ENCODE measurements at regions not wholly inside any gene's neighbourhood (a gene's known extent, or its start where the extent isn't known, plus 50 kb on each side); places are given as distances from the start of the nearest gene placed in this dataset.

DNA sequence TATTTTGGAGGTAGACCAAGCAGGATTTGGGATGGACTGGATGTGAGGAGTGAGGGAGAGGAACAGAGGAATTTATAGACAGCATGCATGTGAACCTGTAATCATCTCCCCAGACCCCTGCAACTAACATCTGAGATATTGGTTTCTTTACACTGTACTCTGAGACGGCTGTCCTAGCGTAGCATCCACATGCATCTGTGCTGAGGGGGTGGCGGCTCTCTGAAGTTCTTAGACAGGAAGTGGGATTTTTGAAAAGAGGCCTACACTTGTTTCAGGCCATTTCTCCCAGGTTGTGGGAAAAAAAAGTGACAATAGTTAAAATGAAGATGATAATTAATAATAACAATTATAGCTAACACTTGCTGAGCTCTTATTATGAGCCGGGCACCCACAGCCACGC, 150.2 kb upstream of the GATA6 start:
- Histone ChIP-seq H2AFZ (ENCODE audit: low read depth, low read length) (no peak overlapping the region), H3K27ac (ENCODE audit: insufficient read depth, low read depth, low read length) (no peak overlapping the region), H3K4me2 (ENCODE audit: insufficient read depth, low read length) (no peak overlapping the region), H3K9me3 (replicated peaks; ENCODE audit: control insufficient read depth, insufficient read depth, low read length) (no peaks in the 10 kb centered on the region), H3K27me3 (ENCODE audit: control insufficient read depth in 2 of 2, insufficient read depth in 2 of 2, low read length in 2 of 2) (no peaks in the 10 kb centered on the region), H3K9me1 (replicated peaks; ENCODE audit: control insufficient read depth, extremely low read depth, insufficient read depth, low read length) (no peaks in the 10 kb centered on the region), H4K20me1 (replicated peaks; ENCODE audit: control insufficient read depth, extremely low read depth, insufficient read depth, low read length) (no peaks in the 10 kb centered on the region), H3K36me3 (ENCODE audit: control insufficient read depth in 2 of 2, extremely low read depth in 1 of 2, insufficient read depth in 2 of 2, low read length in 2 of 2) (no peaks in the 10 kb centered on the region), H3K4me1 (ENCODE audit: control insufficient read depth, extremely low read depth, insufficient read depth, low read length) (no peaks in the 10 kb centered on the region), H3K4me3 (replicated peaks in 1 of 3; ENCODE audit: insufficient read depth in 1 of 3, low read depth in 1 of 3, low read length in 3 of 3) (no peak overlapping the region), H3K9ac (replicated peaks; ENCODE audit: extremely low read depth, insufficient read depth, low read length) (no peak overlapping the region), H3K79me2 (ENCODE audit: control insufficient read depth, insufficient read depth, low read length) (no peaks in the 10 kb centered on the region)
- ChIA-PET CTCF (no interaction called here), POLR2A (no interaction called here)
- DNase-seq (ENCODE audit: low read depth, low spot score), result no peak
- dilution Hi-C loops (cut with MboI; ENCODE audit: extremely low pct_ligation_motif_present, low sequenced_read_pairs), result no loop called here
- FAIRE-seq, result no peak
- no peak for TF ChIP-seq GATA2 (IDR thresholded peaks at IDR 0.05; ENCODE audit: insufficient read depth, insufficient read length, low read depth, low read length)
- no peak for TF ChIP-seq POLR2A (IDR thresholded peaks at IDR 0.05; ENCODE audit: low read depth, low read length)
- no peak for TF ChIP-seq FOS (IDR thresholded peaks at IDR 0.05; ENCODE audit: borderline replicate concordance, insufficient read depth, low read length)
- TF ChIP-seq JUN (IDR thresholded peaks at IDR 0.05; ENCODE audit: borderline replicate concordance, insufficient read depth, insufficient read length, low read depth), result no peak
- no peak for TF ChIP-seq EZH2 (IDR thresholded peaks at IDR 0.05; ENCODE audit: borderline replicate concordance, low read depth, low read length, severe bottlenecking)
- TF ChIP-seq MYC (IDR thresholded peaks at IDR 0.05; ENCODE audit: low read depth, low read length), result no peak
- intact Hi-C loops (cut with micrococcal nuclease), result no loop called here
- BruUV-seq (replicated peaks), result no TSS peak

DNA sequence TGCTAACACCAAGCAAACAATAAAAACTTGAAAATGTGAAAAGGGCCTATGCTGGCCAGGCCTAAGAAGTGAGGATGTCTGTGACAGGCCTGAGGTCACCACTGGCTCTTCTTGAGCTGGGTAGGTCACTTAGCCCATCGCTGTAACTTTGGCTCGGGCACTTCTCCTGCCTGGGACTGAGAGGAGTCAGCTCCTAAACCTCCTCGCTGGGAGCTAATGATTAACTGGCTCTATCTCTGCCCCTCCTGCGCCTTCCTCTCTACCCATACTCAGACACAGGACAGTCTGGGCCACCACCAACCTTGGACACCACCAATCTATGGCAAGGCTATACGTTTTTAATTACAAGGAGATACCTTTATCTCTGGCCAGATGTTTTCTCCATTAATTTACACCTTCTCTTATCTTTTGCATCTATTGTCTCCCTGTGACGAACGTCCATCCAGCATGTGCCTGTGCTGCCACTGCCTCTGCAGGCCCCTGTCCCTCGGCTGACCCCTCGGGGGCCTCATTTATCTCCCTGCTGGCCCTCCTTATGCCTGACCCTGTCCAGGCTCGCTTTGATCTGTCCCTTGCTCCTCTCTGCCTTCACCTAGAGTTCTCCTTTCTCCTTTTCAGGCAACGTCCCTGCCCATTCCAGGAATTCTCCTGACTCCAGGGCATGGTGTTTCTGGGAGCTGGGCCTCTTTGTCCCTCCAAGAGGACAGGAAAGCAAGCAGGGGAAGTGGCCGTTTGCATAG, 149.1 kb upstream of the GATA6 start:
- ChIA-PET CTCF (interaction anchor here (1.3 kb wide), 1 partner anchor 22 kb away, joined by 4 read pairs; no protein-coding TSS in a partner anchor), POLR2A (no interaction called here)
- Histone ChIP-seq H3K4me1 (ENCODE audit: control insufficient read depth, extremely low read depth, insufficient read depth, low read length) (no peaks in the 10 kb centered on the region), H3K4me2 (ENCODE audit: insufficient read depth, low read length) (no peak overlapping the region), H2AFZ (ENCODE audit: low read depth, low read length) (no peak overlapping the region), H3K4me3 (replicated peaks in 1 of 3; ENCODE audit: insufficient read depth in 1 of 3, low read depth in 1 of 3, low read length in 3 of 3) (no peak overlapping the region), H3K79me2 (ENCODE audit: control insufficient read depth, insufficient read depth, low read length) (no peaks in the 10 kb centered on the region), H4K20me1 (replicated peaks; ENCODE audit: control insufficient read depth, extremely low read depth, insufficient read depth, low read length) (no peaks in the 10 kb centered on the region), H3K9me1 (replicated peaks; ENCODE audit: control insufficient read depth, extremely low read depth, insufficient read depth, low read length) (no peaks in the 10 kb centered on the region), H3K36me3 (ENCODE audit: control insufficient read depth in 2 of 2, extremely low read depth in 1 of 2, insufficient read depth in 2 of 2, low read length in 2 of 2) (no peaks in the 10 kb centered on the region), H3K9ac (replicated peaks; ENCODE audit: extremely low read depth, insufficient read depth, low read length) (no peak overlapping the region), H3K27me3 (ENCODE audit: control insufficient read depth in 2 of 2, insufficient read depth in 2 of 2, low read length in 2 of 2) (no peaks in the 10 kb centered on the region), H3K27ac (ENCODE audit: insufficient read depth, low read depth, low read length) (no peak overlapping the region), H3K9me3 (replicated peaks; ENCODE audit: control insufficient read depth, insufficient read depth, low read length) (no peaks in the 10 kb centered on the region)
- DNase-seq (ENCODE audit: low read depth, low spot score), result no peak
- dilution Hi-C loops (cut with MboI; ENCODE audit: extremely low pct_ligation_motif_present, low sequenced_read_pairs), result no loop called here
- no TSS peak for BruUV-seq (replicated peaks)
- intact Hi-C loops (cut with micrococcal nuclease), result no loop called here
- TF ChIP-seq MYC (IDR thresholded peaks at IDR 0.05; ENCODE audit: low read depth, low read length), result no peak
- TF ChIP-seq EZH2 (IDR thresholded peaks at IDR 0.05; ENCODE audit: borderline replicate concordance, low read depth, low read length, severe bottlenecking), result no peak
- TF ChIP-seq POLR2AphosphoS5 (IDR thresholded peaks at IDR 0.05; ENCODE audit: insufficient read depth, low read depth, low read length), result no peak
- no peak for TF ChIP-seq GATA2 (IDR thresholded peaks at IDR 0.05; ENCODE audit: insufficient read depth, insufficient read length, low read depth, low read length)
- TF ChIP-seq FOS (IDR thresholded peaks at IDR 0.05; ENCODE audit: borderline replicate concordance, insufficient read depth, low read length), result no peak
- TF ChIP-seq JUN (IDR thresholded peaks at IDR 0.05; ENCODE audit: borderline replicate concordance, insufficient read depth, insufficient read length, low read depth), result no peak
- TF ChIP-seq, protein P1, sequence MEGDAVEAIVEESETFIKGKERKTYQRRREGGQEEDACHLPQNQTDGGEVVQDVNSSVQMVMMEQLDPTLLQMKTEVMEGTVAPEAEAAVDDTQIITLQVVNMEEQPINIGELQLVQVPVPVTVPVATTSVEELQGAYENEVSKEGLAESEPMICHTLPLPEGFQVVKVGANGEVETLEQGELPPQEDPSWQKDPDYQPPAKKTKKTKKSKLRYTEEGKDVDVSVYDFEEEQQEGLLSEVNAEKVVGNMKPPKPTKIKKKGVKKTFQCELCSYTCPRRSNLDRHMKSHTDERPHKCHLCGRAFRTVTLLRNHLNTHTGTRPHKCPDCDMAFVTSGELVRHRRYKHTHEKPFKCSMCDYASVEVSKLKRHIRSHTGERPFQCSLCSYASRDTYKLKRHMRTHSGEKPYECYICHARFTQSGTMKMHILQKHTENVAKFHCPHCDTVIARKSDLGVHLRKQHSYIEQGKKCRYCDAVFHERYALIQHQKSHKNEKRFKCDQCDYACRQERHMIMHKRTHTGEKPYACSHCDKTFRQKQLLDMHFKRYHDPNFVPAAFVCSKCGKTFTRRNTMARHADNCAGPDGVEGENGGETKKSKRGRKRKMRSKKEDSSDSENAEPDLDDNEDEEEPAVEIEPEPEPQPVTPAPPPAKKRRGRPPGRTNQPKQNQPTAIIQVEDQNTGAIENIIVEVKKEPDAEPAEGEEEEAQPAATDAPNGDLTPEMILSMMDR (IDR thresholded peaks at IDR 0.05; ENCODE audit: extremely low read depth in 1 of 2, insufficient read depth in 1 of 2, low read depth in 1 of 2, low read length in 2 of 2), result no peak
- no peak for TF ChIP-seq POLR2A (IDR thresholded peaks at IDR 0.05; ENCODE audit: low read depth, low read length)
- TF ChIP-seq, protein P2, sequence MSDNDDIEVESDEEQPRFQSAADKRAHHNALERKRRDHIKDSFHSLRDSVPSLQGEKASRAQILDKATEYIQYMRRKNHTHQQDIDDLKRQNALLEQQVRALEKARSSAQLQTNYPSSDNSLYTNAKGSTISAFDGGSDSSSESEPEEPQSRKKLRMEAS (IDR thresholded peaks at IDR 0.05; ENCODE audit: insufficient read depth, insufficient read length), result no peak
- no peak for FAIRE-seq

Measured in endothelial cell of umbilical vein (primary cell).